Activated T-helper 9 cell treated with anti-CD3 and anti-CD28 coated beads, Interleukin-2, amount 50 U/mL, for 16 hours (primary cell): ENCODE measurements at regions not wholly inside any gene's neighbourhood (a gene's known extent, or its start where the extent isn't known, plus 50 kb on each side); places are given as distances from the start of the nearest gene placed in this dataset.

Source experiments
- DNase-seq: peaks from one replicate; pipeline ENCODE4 v3.0.0-alpha.2; 2020; ENCODE audit warnings: low read depth

DNA sequence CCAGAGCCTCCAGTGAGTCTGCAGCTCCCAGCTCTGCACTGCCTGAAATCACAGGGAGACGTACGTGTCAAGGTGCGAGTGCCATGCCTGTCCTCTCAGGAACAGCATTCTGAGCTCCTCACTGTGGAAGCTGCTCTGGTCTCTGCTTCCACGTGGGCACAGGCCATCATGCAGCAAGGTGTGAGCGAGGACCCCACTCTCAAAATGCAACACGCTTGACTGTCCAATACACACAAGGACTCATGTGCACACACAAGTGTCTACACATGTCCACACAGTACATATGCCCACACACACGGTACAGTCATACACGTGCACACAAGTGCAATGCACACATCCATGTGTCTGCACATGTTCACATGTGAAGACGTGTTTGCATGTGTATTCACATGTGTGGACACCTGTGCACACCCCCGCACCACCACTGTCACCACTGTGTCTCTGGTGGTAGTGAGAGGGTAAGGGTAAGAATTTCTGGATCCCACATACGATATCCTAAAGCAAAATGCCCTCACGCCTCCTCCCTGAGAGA lies 260.5 kb downstream of the DLL1 start:
- no peak for DNase-seq

DNA sequence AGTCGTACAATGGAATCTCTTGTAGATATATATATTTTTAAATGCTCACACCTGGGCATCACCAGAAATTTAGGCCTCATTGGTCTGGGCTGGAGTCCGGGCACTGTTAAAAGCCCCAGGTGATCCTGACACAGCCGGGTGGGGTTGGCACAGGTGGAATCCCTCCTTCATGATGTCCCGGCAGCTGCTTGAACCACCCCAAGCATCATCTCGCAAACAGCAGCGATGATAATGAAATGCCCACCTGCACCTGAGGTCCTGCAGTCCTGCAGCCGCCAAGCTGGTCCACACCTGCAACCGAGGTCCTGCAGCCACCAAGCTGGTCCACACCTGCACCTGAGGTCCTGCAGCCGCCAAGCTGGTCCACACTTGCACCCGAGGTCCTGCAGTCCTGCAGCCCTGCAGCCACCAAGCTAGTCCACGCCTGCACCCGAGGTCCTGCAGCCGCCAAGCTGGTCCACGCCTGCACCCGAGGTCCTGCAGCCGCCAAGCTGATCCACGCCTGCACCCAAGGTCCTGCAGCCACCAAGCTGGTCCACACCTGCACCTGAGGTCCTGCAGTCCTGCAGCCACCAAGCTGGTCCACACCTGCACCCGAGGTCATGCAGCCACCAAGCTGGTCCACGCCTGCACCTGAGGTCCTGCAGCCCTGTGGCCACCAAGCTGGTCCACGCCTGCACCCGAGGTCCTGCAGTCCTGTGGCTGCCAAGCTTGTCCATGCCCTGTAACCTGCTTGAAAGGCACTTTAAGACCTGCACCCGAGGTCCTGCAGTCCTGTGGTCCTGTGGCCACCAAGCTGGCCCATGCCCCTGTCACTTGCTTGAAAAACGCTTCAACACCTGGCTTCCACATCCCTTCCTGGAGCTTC lies 261.2 kb downstream of the DLL1 start:
- no peak for DNase-seq

DNA sequence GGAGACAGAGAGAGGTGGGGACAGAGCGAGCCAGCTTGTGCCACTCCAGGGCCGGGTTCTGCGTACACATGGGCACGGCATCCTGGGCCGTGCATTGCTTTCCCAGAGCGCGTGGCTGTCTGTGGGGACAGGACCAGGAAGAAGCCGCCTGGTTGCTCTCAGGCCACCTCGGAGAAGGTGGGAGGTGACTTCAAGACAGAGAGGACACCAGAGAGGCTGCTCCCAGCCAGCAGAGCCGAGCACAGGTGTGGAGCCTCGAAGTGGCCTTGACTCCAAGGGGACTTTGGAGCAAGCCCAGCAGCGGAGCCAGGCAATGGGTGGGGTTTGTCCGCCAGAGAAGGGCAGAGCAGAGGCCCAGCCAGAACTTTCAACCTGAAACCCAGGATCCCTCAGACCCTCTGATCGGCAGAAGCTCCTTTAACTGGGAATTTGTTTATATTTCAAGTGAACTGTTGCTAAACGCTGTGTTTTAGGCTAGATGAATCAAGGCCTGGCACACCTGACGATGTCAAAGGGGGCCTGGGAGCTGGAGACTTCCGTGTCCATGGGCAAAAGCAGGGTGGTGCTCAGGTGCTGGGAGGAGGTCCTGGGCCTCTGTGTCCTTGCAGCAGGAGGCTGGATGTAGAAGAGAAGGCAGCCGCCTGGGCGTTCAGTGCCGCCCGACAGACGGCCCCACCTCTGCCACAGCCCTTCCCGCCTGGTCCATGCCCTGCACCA lies 262.1 kb downstream of the DLL1 start:
- no peak for DNase-seq

DNA sequence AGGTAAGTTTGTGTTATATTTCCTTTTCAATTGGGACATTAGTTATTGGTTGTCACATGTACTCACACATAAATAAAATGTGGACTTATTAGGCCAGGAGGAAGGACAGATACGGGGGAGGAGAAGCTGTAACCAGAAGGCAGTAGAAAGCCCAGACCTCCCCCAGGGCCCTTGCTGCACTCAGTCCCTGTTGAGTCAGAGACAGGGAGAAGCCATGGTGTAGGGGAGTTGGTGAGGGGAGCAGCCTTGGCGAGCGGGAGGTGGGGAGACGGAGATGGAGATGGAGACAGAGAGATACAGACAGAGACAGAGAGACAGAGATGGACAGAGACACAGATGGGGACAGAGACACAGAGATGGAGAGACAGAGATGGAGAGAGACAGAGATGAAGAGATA lies 263.2 kb downstream of the DLL1 start:
- DNase-seq: no peak

DNA sequence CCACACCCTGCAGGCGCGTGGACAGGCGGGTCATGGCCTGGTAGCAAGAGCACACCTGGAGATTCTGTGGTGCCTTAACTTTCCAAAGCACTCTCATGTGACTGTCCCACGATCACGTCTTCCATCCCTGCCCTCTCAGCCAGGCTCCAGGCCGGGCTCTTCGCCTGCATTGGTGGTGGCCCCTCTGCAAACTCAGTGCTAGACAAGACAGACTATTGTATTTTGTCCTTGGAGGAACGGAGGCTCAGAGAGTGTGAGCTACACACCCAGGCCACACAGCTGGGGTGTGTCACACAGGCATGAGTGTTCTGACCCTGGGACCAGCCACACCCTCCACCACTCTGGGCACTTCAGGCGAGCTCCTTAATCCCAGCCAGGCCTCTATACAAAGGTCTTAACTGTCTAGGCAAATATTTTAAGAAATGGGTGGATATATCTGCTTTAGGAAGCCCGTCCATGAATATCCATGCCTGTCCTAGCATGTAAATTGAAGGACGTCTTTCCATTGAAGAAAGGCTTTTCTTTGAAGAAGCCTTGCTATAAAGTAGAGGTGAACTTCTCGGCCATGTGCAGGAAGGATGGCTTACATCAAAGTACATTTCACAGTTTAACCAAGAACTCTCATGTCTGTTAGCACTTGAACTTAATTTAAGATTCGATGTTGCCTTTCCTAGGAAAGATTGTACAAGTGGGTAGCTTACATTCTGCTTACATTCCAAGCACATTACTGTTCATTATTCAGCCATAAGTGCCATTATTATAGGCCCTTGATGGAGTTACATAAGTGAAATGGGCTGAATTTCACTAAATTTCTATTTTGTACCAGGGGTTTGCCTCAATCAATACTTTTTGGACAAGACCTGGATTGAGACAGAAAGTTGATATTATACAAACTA lies 263.9 kb downstream of the DLL1 start:
- DNase-seq: no peak

DNA sequence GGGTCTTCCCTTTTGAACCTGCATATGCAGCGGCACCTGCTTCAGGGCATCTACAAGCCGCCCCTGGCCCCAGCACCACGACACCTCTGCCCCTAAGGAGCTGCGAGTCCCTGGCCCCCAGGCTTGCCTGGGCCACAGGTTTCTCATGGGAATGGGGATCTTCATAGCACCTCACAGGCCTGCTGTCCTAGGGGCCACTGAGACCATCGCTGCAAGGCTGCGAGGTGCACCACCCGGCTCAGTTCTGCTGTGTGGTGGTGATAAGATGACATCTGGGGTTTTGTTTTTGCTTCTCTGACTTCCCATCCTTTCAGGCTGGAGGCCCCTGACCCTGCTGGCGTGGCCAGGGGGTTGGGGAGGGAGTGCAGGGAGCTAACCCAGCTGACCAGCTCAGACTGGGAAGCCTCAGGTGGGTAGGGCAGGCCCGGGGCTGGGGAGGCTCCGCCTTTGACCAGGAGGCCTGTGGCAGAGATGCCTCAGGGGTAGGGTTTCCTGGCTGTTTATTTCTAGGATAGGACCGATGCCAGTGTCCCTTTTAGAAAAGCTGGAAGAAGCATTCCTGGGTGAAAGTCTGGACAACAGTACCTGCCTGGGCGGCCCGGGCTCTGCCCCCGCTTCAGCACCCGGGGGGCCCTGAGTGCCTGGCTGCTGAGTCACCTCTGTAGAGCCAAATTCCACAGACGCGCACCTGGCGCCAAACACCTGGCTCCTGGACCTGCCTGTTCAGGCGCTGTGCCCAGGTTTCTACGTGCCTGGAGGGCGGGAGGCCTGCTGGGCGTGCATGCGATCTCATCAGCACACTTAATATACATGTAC lies 264.7 kb downstream of the DLL1 start:
- DNase-seq: no peak

DNA sequence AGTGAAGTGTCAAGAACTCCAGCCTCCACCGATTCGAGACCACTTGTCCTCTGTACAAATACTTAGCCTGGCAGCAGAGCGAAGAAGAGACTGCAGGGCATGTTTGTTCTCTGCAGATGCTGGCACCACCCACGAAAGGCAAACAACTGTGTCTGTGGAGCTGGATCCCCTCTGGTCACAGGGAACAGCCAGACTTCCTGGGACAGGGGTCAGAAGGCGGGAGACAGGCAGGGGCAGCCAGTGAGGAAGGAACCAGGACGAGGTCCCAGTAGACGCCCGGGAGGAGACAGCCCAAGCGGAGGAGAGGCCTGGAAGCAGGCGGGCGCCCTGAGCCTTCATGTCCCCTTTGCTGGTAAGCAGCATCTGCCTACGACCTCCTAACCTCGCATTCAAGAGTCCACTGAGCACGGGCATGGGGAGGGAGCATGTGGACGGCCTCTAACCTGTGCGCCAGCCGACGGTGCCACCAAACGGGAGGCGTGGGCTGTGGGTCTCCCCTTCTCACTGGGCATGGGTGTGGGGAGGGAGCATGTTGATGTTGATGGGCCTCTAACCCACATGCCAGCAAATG lies 265.5 kb downstream of the DLL1 start:
- no peak for DNase-seq

DNA sequence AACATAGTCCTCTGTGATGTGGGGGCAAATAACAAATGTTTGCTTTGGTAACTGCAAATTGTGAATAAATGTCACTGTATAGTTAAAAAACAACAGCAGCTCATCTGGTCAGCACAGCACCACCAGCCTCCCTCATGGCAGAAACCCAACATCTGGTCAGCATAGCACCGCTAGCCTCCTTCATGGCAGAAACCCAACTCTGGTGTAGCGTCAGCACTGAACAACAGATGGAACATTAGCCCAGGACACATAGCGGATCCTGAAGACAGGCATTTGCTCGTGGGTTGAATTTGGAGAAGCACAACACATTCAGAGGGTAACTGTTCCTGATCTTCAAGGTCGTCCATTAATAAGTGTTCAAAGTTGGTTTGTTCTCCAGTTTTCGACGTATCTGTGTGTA lies 265.9 kb downstream of the DLL1 start:
- DNase-seq: no peak

DNA sequence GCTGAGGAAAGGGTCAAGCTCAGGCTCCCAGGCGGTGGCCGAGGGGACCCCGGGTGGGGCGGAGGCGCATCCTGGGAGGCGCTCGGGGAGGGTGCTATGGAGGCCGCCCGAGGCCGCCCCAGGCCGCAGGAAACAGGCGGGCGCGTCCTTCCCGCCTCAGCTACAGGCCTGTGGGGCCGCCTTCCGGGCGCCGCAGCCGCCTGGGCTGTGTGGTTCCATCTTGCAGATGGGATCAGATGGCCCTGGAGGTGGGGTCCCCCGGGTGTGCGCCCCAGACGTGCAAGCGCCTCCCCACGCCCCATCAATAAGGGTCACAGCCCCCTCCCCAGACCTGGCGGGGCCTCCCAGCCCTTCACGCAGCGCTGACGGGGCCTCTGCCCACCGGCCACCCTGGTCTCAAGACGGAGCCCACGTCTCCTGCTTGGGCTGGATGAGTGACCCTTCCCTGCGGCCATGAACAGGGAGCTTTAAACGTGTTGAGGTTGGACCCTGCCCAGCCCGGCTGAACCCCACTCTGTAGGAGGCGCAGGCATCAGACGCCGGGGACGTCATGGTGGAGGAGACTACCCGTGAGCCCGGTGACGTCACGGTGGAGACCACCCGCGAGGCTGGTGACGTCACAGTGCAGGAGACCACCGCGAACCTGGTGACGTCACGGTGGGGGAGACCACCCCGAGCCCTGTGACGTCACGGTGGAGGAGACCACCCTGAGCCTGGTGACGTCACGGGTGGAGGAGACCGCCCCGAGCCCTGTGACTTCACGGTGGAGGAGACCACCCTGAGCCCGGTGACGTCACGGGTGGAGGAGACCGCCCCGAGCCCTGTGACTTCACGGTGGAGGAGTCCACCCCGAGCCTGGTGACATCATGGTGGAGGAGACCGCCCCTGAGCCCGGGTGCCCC lies 267.0 kb downstream of the DLL1 start:
- no peak for DNase-seq

DNA sequence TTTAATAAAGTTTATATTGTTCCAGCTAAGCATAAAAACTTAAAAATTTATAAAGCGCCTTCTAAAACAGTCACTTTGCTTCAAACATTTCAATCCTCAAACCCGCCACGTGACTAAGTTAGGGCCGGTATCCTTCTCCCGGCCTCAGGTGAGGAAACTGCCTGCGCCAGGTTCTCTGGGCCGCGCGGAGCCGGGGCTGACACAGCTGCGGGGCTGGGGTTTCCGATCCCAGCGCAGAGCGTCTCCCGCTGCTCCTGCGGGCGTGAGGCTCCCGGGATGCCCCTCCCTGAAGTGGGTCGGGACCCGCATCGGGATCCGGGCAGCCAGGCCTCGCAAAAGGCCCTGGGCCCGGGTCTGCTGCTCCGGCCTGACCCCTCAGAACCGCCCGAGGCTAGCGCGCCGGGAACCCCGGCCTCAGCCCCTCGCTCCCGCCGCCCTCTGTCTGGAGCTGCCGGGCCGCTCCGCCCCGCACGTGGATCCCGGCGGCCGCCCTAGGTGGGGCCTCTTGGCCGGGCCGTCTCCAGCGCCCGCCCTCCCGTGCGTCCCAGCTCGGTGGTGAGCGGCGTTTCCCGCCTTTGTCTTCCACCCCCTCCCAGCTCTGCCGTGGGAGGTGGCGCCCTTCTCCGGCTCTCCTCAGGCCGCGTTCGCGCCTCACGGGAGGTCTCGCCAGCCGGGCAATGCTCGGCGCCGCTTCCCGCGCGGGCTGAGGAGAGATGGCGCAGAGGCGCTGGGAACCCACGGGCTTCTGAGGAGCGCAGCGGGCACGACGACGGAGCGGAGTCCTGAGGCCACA lies 267.9 kb downstream of the DLL1 start:
- no peak for DNase-seq

DNA sequence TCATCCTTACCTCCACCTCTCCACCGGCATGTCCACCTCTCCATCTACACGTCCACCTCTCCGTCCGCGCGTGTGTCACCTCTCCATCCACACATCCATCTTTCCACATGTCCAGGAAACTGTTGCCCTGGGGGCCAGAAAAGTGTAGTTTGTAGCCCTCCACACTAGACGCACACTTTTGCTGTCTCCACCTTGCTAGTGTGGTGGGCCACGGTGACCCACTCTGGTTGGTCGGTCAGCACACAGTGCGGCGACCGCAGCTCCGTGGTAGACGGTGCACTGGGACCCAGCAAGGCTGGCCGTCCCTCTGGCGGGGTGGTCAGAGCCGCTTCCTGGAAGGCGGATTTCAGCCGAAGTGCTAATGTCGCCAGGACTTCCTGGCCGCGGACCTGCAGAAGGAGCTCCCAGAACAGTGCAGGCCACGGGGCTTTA lies 268.6 kb downstream of the DLL1 start:
- no peak for DNase-seq

DNA sequence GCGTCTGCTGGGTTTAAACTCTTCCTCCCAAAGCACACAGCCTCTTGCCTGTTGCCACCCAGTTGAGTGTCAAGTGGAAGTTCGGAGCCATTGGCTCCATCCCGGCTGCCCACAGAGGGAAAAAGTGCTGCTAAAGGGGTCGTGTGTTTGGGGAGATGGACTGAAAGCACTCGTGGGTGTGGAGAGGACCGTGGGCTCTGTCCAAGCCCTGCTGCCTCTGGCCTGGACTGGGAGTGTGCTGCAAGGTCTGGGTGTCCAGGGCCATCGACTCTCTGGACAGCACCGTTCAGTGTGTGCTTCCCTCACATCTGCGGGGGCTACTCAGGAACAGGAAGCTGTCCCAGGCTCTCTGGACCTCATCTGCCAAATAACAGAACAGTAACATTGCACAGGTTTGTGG lies 269.3 kb downstream of the DLL1 start:
- DNase-seq: no peak

DNA sequence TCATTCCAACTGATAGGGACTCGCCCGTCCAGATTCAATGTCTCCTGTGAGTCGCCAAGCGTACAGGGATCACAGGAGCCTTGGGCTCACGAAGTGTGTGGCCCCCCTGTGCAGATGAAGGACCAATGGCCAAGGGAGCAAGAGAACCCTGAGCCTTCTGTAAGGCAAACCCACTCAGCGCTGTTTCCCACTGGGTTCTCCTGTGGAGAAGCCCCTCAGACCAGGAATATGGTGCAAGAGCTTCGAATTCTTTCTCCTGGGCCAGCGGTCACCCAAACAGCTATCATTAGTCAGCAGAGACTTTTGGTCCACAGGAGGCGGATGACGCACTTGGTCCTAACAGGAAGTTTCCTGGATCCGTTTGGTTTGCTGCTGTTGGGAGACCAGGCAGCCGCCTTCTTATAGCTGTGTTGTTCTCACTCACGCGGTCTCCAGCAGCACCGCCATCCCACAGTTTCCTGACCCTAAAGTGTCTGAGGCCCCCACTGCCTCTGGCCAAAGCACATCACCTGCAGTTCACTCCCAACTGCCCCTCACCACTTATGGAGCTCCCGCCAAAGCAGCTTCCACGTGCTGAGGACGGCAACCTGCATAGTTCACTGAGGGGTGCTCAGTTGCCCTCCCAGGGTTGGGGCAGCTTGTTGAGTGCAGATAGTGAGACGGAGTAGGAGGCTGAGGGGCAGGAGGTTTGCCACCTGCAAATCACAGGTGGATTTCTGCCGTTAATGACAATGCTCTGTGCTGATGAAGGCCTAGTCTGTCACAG lies 268.6 kb downstream of the ERMARD start:
- no peak for DNase-seq

DNA sequence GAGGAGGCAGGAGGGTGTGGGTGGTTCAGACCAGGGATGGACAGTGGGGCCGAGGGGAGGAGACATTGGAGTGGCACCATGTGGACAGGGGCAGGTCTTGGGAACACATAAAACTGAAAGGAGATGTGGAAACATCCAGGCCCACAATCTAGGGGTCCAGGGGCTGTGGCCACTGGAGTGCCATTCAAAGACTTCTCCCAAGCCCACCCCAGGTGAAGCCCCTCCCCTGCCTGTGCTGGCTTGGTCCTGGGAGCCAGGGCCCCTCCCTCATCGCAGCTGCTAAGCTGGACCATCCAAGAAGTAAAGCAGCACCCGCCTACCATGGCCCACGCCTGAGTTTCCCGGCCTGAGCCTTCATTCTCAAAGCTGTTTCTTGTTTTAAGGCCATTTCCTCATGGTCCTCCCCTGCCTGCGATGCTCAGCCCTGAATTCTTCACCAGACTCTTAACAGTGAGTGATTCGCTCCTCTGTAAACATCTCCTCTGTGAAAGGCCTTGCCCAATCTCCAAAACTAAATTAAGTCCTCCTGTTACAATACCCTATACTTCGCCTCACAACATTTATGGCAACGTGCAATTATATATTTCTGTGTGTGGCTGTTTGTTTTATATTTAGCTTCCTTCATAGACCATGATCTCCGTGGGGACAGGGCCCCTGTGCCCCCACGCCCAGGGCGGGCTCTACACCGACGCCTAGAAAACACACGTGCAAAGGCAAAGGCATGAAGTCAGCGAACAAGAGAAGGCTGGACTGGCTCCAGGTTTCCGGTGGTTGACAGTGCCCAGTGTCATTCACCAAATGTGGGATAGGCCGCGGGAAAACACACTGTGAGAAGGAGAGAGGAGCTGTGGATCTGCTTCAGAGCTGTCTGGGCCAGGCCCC lies 267.8 kb downstream of the ERMARD start:
- no peak for DNase-seq

DNA sequence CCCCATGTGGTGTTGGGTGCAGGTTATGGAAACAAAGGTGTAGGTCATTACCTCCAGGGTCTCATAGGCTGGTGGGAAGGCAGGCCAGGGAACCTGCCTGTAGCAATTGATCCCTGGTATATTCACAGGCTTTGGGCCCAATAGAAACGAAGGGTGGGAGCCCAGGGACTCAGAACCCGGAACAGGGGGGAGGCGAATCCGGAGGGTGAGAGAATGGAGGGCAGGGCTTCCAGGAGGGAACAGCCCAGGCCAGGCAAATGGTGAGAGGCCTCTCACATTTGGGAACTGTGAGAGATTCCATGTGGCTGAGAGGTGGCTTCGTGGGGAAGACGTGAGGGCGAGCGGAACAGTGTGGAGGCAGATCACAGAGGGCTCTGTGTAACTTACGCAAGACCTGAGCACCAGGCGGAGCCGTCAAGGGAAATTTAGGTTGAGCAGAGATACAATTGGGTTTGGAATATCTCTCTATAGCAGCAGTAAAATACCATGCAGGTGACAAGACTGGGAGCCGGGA lies 267.1 kb downstream of the ERMARD start:
- DNase-seq: no peak

DNA sequence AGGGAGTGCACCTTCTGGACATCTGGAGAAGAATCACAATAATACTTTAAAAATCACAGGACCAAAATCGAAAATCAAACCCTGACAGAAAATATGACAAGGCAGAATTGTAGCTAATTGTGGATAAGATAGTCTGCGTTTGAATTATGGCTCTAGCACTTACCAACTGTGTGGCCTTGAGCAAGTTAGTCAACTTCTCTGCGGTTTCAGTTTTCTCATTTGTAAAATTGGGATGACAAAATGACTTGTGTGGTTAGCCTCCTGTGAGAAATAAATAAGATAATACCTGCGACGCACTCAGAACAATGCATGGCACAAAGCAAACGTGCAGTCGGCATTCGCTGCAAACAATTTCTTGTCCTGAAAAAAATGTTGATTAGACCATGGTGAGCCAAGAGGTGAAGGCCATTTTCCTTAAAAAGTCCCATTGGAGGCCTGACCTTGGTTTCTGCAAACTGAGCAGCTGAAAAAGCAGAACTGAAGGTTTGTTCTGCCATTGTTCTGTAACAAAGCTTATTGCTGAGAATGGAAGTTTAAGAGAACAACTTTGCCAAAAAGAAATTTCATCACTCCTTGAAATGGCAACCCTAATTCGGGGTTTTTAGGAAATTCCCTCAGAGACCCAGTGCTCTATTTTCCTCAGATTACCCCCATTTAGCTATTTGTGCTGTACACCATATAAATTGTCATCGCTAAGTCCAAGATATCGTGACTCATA lies 266.3 kb downstream of the ERMARD start:
- DNase-seq: no peak
